Lower lobe of right lung (tissue), 2 donors: ENCODE measurements at regions not wholly inside any gene's neighbourhood (a gene's known extent, or its start where the extent isn't known, plus 50 kb on each side); places are given as distances from the start of the nearest gene placed in this dataset.

Experiments used
- ATAC-seq, 2 donors: fragments of 200-7000 bp; cut with Tn5 transposase; one replicate each; pipeline ENCODE4 v1.9.1; 2020 to 2022; ENCODE audit warnings: mild to moderate bottlenecking in 2 of 2, moderate library complexity in 2 of 2
- DNase-seq: peaks from one replicate; pipeline ENCODE4 v3.0.0-alpha.2; 2020
- H3K27ac ChIP-seq: fragments of 200-600 bp; one replicate; pipeline ENCODE4 v1.8.0; 2022
- H3K27me3 ChIP-seq: fragments of 200-600 bp; one replicate; pipeline ENCODE4 v1.8.0; 2022; ENCODE audit warnings: low read depth
- H3K36me3 ChIP-seq: fragments of 200-600 bp; one replicate; pipeline ENCODE4 v1.8.0; 2022; ENCODE audit warnings: mild to moderate bottlenecking
- H3K4me1 ChIP-seq: fragments of 200-600 bp; one replicate; pipeline ENCODE4 v1.8.0; 2022
- H3K4me3 ChIP-seq: fragments of 200-600 bp; one replicate; pipeline ENCODE4 v1.8.0; 2022; ENCODE audit warnings: mild to moderate bottlenecking
- H3K9me3 ChIP-seq: fragments of 200-600 bp; one replicate; pipeline ENCODE4 v1.8.0; 2022
- CTCF ChIP-seq: fragments of 200-600 bp; IDR thresholded peaks from one replicate; pipeline ENCODE4 v1.8.0; 2022; ENCODE audit warnings: antibody characterized with exemption, mild to moderate bottlenecking
- intact Hi-C: fragments of 100-400 bp; cut with DNase I; formaldehyde crosslinking; loops from one replicate; pipeline ENCODE4 v1.11.0; 2022
- donor health status: DM: no; HTN: yes; CAD: no; lungs with severe emphysema.

- no peak overlapping the region for H3K4me3 ChIP-seq
- ATAC-seq = no peak
- intact Hi-C loops = no loop called here
- no peaks in the 10 kb centered on the region for H3K9me3 ChIP-seq
- H3K27ac ChIP-seq = no peak overlapping the region
- no peaks in the 10 kb centered on the region for H3K4me1 ChIP-seq
- H3K36me3 ChIP-seq = no peaks in the 10 kb centered on the region
- no peaks in the 10 kb centered on the region for H3K27me3 ChIP-seq
- no peak for DNase-seq
- TF ChIP-seq CTCF = no peak
These were observed 324.7 kb upstream of the USP24 start for GRCh38 chr1:55539652-55540512.

- no peak overlapping the region for H3K4me3 ChIP-seq
- no peak for TF ChIP-seq CTCF
- ATAC-seq (no peak), DNase-seq (no peak)
- no peak overlapping the region for H3K27ac ChIP-seq
- H3K9me3 ChIP-seq = no peaks in the 10 kb centered on the region
- H3K4me1 ChIP-seq = no peaks in the 10 kb centered on the region
- intact Hi-C loops = no loop called here
- no peaks in the 10 kb centered on the region for H3K27me3 ChIP-seq
- no peaks in the 10 kb centered on the region for H3K36me3 ChIP-seq
These were observed 323.3 kb upstream of the USP24 start for GRCh38 chr1:55538428-55538827.

GRCh38 chr1:55536545-55536865, 321.3 kb upstream of the USP24 start:
- ATAC-seq = no peak
- no peak overlapping the region for H3K27ac ChIP-seq
- H3K9me3 ChIP-seq = no peaks in the 10 kb centered on the region
- intact Hi-C loops = no loop called here
- no peak for TF ChIP-seq CTCF
- no peak overlapping the region for H3K4me3 ChIP-seq
- DNase-seq = no peak
- H3K4me1 ChIP-seq = no peaks in the 10 kb centered on the region
- no peaks in the 10 kb centered on the region for H3K36me3 ChIP-seq
- no peaks in the 10 kb centered on the region for H3K27me3 ChIP-seq

- H3K27ac ChIP-seq = no peak overlapping the region
- no peaks in the 10 kb centered on the region for H3K9me3 ChIP-seq
- intact Hi-C loops = no loop called here
- TF ChIP-seq CTCF = no peak
- DNase-seq (no peak), ATAC-seq (no peak)
- no peaks in the 10 kb centered on the region for H3K36me3 ChIP-seq
- no peaks in the 10 kb centered on the region for H3K4me1 ChIP-seq
- H3K27me3 ChIP-seq = no peaks in the 10 kb centered on the region
- no peak overlapping the region for H3K4me3 ChIP-seq
These were observed 320.8 kb upstream of the USP24 start for GRCh38 chr1:55535724-55536544.

GRCh38 chr1:55534565-55535121, 319.5 kb upstream of the USP24 start:
- DNase-seq (no peak), ATAC-seq (no peak)
- H3K9me3 ChIP-seq = no peaks in the 10 kb centered on the region
- H3K27ac ChIP-seq = no peak overlapping the region
- no peaks in the 10 kb centered on the region for H3K27me3 ChIP-seq
- no peaks in the 10 kb centered on the region for H3K36me3 ChIP-seq
- no peaks in the 10 kb centered on the region for H3K4me1 ChIP-seq
- intact Hi-C loops = no loop called here
- no peak for TF ChIP-seq CTCF
- no peak overlapping the region for H3K4me3 ChIP-seq
